Stimulated activated CD4-positive, alpha-beta T cell treated with anti-CD3 and anti-CD28 coated beads, Interleukin-4, amount 100 ng/mL, for 4 hours (primary cell): ENCODE measurements at regions not wholly inside any gene's neighbourhood (a gene's known extent, or its start where the extent isn't known, plus 50 kb on each side); places are given as distances from the start of the nearest gene placed in this dataset.
"Not testable (repeated sequence)": the region's sequence is repeated elsewhere in the genome, so short reads cannot be mapped to it uniquely, and the experiment has no call there.

Source experiments
- DNase-seq, 2 experiments: peaks; one replicate each; pipeline ENCODE4 v3.0.0-alpha.2; 2020

GRCh38 chr20:19835533-19836222 is 77.6 kb downstream of the RIN2 start:
- DNase-seq, result no peak

- no peak for DNase-seq
Observed at GRCh38 chr20:19838468-19838867, 80.4 kb downstream of the RIN2 start.

GRCh38 chr20:19839053-19839452 is 81.0 kb downstream of the RIN2 start:
- DNase-seq, result no peak

GRCh38 chr20:19840111-19840710 is 82.2 kb downstream of the RIN2 start:
- no peak for DNase-seq

- no peak for DNase-seq
Observed at GRCh38 chr20:19841740-19842139, 83.7 kb downstream of the RIN2 start.

- DNase-seq, result not testable (repeated sequence)
Observed at GRCh38 chr20:19844850-19845249, 86.8 kb downstream of the RIN2 start.

GRCh38 chr20:19847383-19847782 is 89.3 kb downstream of the RIN2 start:
- DNase-seq, result no peak

- DNase-seq, result no peak
Observed at GRCh38 chr20:19849341-19850197, 91.5 kb downstream of the RIN2 start.

- no peak for DNase-seq
Observed at GRCh38 chr20:19850198-19850533, 92.1 kb downstream of the RIN2 start.

- no peak for DNase-seq
Observed at GRCh38 chr20:19851861-19852260, 93.8 kb downstream of the RIN2 start.

GRCh38 chr20:19855416-19855815 is 97.4 kb downstream of the RIN2 start:
- no peak for DNase-seq

- no peak for DNase-seq
Observed at GRCh38 chr20:19858466-19859371, 100.7 kb downstream of the RIN2 start.

- DNase-seq, result no peak
Observed at GRCh38 chr20:19859444-19859843, 101.4 kb downstream of the RIN2 start.

GRCh38 chr20:19860737-19861136 is 102.7 kb downstream of the RIN2 start:
- no peak for DNase-seq

GRCh38 chr20:19861147-19861759 is 103.2 kb downstream of the RIN2 start:
- DNase-seq, result no peak

- no peak for DNase-seq
Observed at GRCh38 chr20:19864130-19864529, 106.1 kb downstream of the RIN2 start.

- DNase-seq, result no peak
Observed at GRCh38 chr20:19866070-19866469, 108.0 kb downstream of the RIN2 start.

- no peak for DNase-seq
Observed at GRCh38 chr20:19867074-19867473, 109.0 kb downstream of the RIN2 start.

- DNase-seq, result no peak
Observed at GRCh38 chr20:19867940-19868371, 109.9 kb downstream of the RIN2 start.

GRCh38 chr20:19868441-19868840 is 110.4 kb downstream of the RIN2 start:
- no peak for DNase-seq

- no peak for DNase-seq
Observed at GRCh38 chr20:19872001-19872400, 113.9 kb downstream of the RIN2 start.

GRCh38 chr20:19874040-19874727 is 116.1 kb downstream of the RIN2 start:
- DNase-seq, result no peak
